Smooth muscle cell (in vitro differentiated cells): ENCODE measurements at regions not wholly inside any gene's neighbourhood (a gene's known extent, or its start where the extent isn't known, plus 50 kb on each side); places are given as distances from the start of the nearest gene placed in this dataset.

Source experiments
- DNase-seq: peaks from one replicate; lab custom pipeline; 2025; ENCODE audit not compliant: unreplicated experiment; lab: John Stamatoyannopoulos, UW
- H2AFZ ChIP-seq: fragments of 200-600 bp; sonication (generic); 2 replicates; pipeline ENCODE4 v1.6.0; 2016; ENCODE audit warnings: antibody characterized with exemption, low read depth, mild to moderate bottlenecking
- H3F3A ChIP-seq: fragments of 200-600 bp; sonication (generic); 2 replicates; pipeline ENCODE4 v1.6.0; 2017; ENCODE audit warnings: antibody characterized with exemption, low read depth
- H3K27ac ChIP-seq: fragments of 200-600 bp; sonication (generic); 2 replicates; pipeline ENCODE4 v1.5.1; 2016; ENCODE audit warnings: low read depth, mild to moderate bottlenecking
- H3K27me3 ChIP-seq: fragments of 200-600 bp; sonication (generic); 2 replicates; pipeline ENCODE4 v1.6.1; 2016; ENCODE audit warnings: low read depth, mild to moderate bottlenecking
- H3K36me3 ChIP-seq: fragments of 200-600 bp; sonication (generic); 2 replicates; pipeline ENCODE4 v1.5.1; 2016; ENCODE audit warnings: low read depth
- H3K4me1 ChIP-seq: fragments of 200-600 bp; sonication (generic); 2 replicates; pipeline ENCODE4 v1.5.1; 2016; ENCODE audit warnings: low read depth
- H3K4me2 ChIP-seq: fragments of 200-600 bp; sonication (generic); 2 replicates; pipeline ENCODE4 v1.6.0; 2016; ENCODE audit warnings: mild to moderate bottlenecking
- H3K4me3 ChIP-seq: fragments of 200-600 bp; sonication (generic); 2 replicates; pipeline ENCODE4 v1.5.1; 2016; ENCODE audit warnings: mild to moderate bottlenecking
- H3K79me2 ChIP-seq: fragments of 200-600 bp; sonication (generic); 2 replicates; pipeline ENCODE4 v1.6.0; 2016; ENCODE audit warnings: low read depth, mild to moderate bottlenecking
- H3K9ac ChIP-seq: fragments of 200-600 bp; sonication (generic); 2 replicates; pipeline ENCODE4 v1.6.0; 2016; ENCODE audit warnings: low read depth
- H3K9me3 ChIP-seq: fragments of 200-600 bp; sonication (generic); replicated peaks from 2 replicates; pipeline ENCODE4 v1.5.1; 2016; ENCODE audit warnings: low read depth
- H4K20me1 ChIP-seq: fragments of 200-600 bp; sonication (generic); 2 replicates; pipeline ENCODE4 v1.6.0; 2016; ENCODE audit warnings: low read depth
- CTCF ChIP-seq: fragments of 200-600 bp; sonication (generic); IDR thresholded peaks from 2 replicates; pipeline ENCODE4 v1.5.1; 2017; ENCODE audit warnings: borderline replicate concordance, mild to moderate bottlenecking, antibody characterized with exemption; ENCODE audit not compliant: insufficient read depth, poor library complexity, severe bottlenecking
- WGBS: methylation state at CpG from one replicate; pipeline ENCODE4 v1.1.7; 2016; ENCODE audit warnings: low lambda C conversion rate; 5-methylcytosine and 5-hydroxymethylcytosine counted together

GRCh38 chr16:52357711-52358110, 189.2 kb downstream of the TOX3 start:
- peaks cover 6% of the 10 kb centered on the region for H3K9me3 ChIP-seq
- H3K36me3 ChIP-seq = no peaks in the 10 kb centered on the region
- no peaks in the 10 kb centered on the region for H3F3A ChIP-seq
- H4K20me1 ChIP-seq = no peaks in the 10 kb centered on the region
- no peak overlapping the region for H3K4me3 ChIP-seq
- H3K4me2 ChIP-seq = no peak overlapping the region
- H3K9ac ChIP-seq = no peak overlapping the region
- no peak overlapping the region for H2AFZ ChIP-seq
- H3K79me2 ChIP-seq = no peaks in the 10 kb centered on the region
- no peak overlapping the region for H3K27ac ChIP-seq
- DNase-seq = no peak
- H3K4me1 ChIP-seq = no peaks in the 10 kb centered on the region
- no peaks in the 10 kb centered on the region for H3K27me3 ChIP-seq
- WGBS = 66% methylated on average over 4 of the region's 4 CpGs
- TF ChIP-seq CTCF = no peak

- no peaks in the 10 kb centered on the region for H3K36me3 ChIP-seq
- no peak for DNase-seq
- no peak for TF ChIP-seq CTCF
Observed at GRCh38 chr16:52353249-52353648, 193.7 kb downstream of the TOX3 start.

GRCh38 chr16:52351451-52351850, 195.5 kb downstream of the TOX3 start:
- Histone ChIP-seq H3K4me2 (no peak overlapping the region), H3K4me3 (no peak overlapping the region), H3K27ac (no peak overlapping the region), H3K4me1 (no peaks in the 10 kb centered on the region), H2AFZ (no peak overlapping the region), H3K9me3 (no peaks in the 10 kb centered on the region), H4K20me1 (no peaks in the 10 kb centered on the region), H3F3A (no peaks in the 10 kb centered on the region), H3K27me3 (no peaks in the 10 kb centered on the region), H3K9ac (no peak overlapping the region), H3K79me2 (no peaks in the 10 kb centered on the region), H3K36me3 (no peaks in the 10 kb centered on the region)
- WGBS = 90% methylated on average over 5 of the region's 5 CpGs
- TF ChIP-seq CTCF = no peak
- no peak for DNase-seq

More at GRCh38 chr16:52353249-52353648, 193.7 kb downstream of the TOX3 start:
- Histone ChIP-seq H3K4me3 (no peak overlapping the region), H3K79me2 (no peaks in the 10 kb centered on the region), H3K4me2 (no peak overlapping the region), H3K27me3 (no peaks in the 10 kb centered on the region), H3K9ac (no peak overlapping the region), H2AFZ (no peak overlapping the region), H3K4me1 (no peaks in the 10 kb centered on the region), H3F3A (no peaks in the 10 kb centered on the region), H3K27ac (no peak overlapping the region), H4K20me1 (no peaks in the 10 kb centered on the region), H3K9me3 (peaks cover 6% of the 10 kb centered on the region)
- 98% methylated on average over 1 of the region's 1 CpG for WGBS

- Histone ChIP-seq H3K27ac (no peak overlapping the region), H3K9me3 (no peaks in the 10 kb centered on the region), H2AFZ (no peak overlapping the region), H3K4me1 (no peaks in the 10 kb centered on the region), H3K4me2 (no peak overlapping the region), H3K27me3 (no peaks in the 10 kb centered on the region), H3K79me2 (no peaks in the 10 kb centered on the region), H3F3A (no peaks in the 10 kb centered on the region), H3K4me3 (no peak overlapping the region), H4K20me1 (no peaks in the 10 kb centered on the region), H3K9ac (no peak overlapping the region), H3K36me3 (no peaks in the 10 kb centered on the region)
- WGBS = 68% methylated on average over 3 of the region's 3 CpGs
- DNase-seq = no peak
- TF ChIP-seq CTCF = no peak
Observed at GRCh38 chr16:52350031-52350642, 196.8 kb downstream of the TOX3 start.
